Vagina (tissue), 2 donors: ENCODE measurements at regions not wholly inside any gene's neighbourhood (a gene's known extent, or its start where the extent isn't known, plus 50 kb on each side); places are given as distances from the start of the nearest gene placed in this dataset.

Source experiments
- POLR2AphosphoS5 ChIP-seq, 2 donors: sonication (generic); formaldehyde crosslinking; IDR thresholded peaks; one replicate each; pipeline ENCODE4 v1.9.0; 2017; ENCODE audit warnings: antibody characterized with exemption in 2 of 2, mild to moderate bottlenecking in 2 of 2, low read depth in 1 of 2; ENCODE audit not compliant: insufficient read depth in 1 of 2
- TF ChIP-seq, protein P1 (sequence below), 3 experiments: fragments of 450-650 bp in 2 of 3; fragments of 200-600 bp in 1 of 3; sonication (generic) in 1 of 3; IDR thresholded peaks; one replicate each; pipeline ENCODE4 v1.5.1; 2017 to 2019; ENCODE audit warnings: antibody characterized with exemption in 3 of 3, mild to moderate bottlenecking in 2 of 3, moderate library complexity in 2 of 3

DNA sequence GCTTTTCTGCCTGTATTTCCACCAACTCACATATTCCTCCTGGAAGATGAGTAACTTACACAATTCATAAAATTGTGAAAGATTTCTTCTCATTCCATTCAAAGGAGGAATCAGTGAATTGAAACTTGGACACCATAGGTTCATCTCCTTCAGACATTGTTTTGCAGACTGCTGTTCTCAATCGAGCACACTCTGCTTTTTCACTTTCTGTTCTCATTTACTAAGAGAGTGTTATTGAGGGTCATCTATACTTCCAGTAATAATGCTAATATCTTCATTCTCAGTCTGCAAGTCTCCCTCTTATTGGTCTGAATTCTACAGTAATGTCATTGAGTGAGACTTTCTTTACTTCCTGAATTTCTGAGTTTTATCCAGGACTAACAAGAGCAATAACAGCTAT is 67.5 kb upstream of the FUT9 start:
- TF ChIP-seq, protein P1, sequence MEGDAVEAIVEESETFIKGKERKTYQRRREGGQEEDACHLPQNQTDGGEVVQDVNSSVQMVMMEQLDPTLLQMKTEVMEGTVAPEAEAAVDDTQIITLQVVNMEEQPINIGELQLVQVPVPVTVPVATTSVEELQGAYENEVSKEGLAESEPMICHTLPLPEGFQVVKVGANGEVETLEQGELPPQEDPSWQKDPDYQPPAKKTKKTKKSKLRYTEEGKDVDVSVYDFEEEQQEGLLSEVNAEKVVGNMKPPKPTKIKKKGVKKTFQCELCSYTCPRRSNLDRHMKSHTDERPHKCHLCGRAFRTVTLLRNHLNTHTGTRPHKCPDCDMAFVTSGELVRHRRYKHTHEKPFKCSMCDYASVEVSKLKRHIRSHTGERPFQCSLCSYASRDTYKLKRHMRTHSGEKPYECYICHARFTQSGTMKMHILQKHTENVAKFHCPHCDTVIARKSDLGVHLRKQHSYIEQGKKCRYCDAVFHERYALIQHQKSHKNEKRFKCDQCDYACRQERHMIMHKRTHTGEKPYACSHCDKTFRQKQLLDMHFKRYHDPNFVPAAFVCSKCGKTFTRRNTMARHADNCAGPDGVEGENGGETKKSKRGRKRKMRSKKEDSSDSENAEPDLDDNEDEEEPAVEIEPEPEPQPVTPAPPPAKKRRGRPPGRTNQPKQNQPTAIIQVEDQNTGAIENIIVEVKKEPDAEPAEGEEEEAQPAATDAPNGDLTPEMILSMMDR (IDR thresholded peaks at IDR 0.05): no peak
- no peak for TF ChIP-seq POLR2AphosphoS5 (IDR thresholded peaks at IDR 0.05; ENCODE audit: insufficient read depth in 1 of 2, low read depth in 1 of 2)
